ENCODE measurements at regions not wholly inside any gene's neighbourhood (a gene's known extent, or its start where the extent isn't known, plus 50 kb on each side); places are given as distances from the start of the nearest gene placed in this dataset.

DNA sequence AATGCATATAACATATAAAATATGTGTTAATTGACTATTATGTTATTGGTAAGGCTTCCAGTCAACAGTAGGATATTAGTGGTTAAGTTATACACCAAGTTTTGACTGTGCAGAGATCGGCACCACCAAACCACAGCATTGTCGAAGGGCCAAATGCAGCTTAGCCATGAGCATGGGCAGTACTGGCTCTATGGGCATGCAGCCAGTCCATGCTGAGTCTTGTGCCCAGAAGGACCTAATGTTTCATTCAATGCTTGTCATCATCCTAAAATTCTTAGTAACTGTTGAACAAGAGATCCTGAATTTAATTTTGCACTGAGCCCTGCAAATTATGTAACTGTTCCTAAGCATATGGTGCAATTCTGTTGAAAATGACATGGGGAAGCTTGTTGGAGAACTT is 233.4 kb upstream of the HS3ST3A1 start:
- TF ChIP-seq, protein P1, sequence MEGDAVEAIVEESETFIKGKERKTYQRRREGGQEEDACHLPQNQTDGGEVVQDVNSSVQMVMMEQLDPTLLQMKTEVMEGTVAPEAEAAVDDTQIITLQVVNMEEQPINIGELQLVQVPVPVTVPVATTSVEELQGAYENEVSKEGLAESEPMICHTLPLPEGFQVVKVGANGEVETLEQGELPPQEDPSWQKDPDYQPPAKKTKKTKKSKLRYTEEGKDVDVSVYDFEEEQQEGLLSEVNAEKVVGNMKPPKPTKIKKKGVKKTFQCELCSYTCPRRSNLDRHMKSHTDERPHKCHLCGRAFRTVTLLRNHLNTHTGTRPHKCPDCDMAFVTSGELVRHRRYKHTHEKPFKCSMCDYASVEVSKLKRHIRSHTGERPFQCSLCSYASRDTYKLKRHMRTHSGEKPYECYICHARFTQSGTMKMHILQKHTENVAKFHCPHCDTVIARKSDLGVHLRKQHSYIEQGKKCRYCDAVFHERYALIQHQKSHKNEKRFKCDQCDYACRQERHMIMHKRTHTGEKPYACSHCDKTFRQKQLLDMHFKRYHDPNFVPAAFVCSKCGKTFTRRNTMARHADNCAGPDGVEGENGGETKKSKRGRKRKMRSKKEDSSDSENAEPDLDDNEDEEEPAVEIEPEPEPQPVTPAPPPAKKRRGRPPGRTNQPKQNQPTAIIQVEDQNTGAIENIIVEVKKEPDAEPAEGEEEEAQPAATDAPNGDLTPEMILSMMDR (conservative IDR thresholded peaks at IDR 0.05) = no peak
- no peak for TF ChIP-seq ZFX (IDR thresholded peaks at IDR 0.05)

All from C4-2B (cell line).